Activated CD8-positive, alpha-beta memory T cell treated with anti-CD3 and anti-CD28 coated beads, Interleukin-2, amount 50 U/mL, for 24 hours (primary cell): ENCODE measurements at regions not wholly inside any gene's neighbourhood (a gene's known extent, or its start where the extent isn't known, plus 50 kb on each side); places are given as distances from the start of the nearest gene placed in this dataset.

ENCODE experiments used
- DNase-seq: peaks from one replicate; pipeline ENCODE4 v3.0.0-alpha.2; 2020; ENCODE audit errors: extremely low read depth

DNA sequence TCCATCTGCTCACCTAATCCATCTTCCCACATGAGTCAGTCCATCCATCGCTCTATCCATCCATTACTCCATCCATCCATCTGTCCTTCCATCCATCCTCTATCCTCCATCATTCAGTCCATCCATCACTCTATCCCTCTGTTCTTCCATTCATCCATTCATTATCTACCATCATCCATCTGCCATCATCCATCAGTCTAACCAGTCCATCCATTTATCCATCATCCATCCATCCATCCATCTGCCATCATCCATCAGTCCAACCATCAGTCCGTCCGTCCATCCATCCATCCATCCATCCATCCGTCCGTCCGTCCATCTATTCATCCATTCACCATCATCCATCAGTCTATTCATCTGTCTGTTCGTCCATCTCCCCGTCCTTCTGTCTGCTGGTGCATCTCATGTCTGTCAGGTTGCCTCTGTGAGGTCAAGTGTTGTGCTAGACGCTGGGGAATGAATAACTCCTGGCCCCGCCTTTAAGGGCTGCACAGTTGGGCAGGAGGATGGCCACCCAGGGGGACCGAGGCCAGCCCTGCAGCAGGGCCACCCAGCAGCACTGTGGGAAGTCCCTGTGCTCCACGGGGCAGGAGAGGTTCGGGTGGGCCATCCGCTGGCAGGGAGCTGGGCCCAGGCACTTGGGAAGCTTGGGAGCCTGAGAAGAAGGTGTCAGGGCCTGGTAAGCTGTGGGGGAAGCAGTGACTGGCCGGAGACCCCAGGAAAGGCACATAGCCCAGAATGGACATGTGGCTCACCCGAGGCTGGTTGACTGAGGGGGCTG is 137.1 kb downstream of the CTTN start:
- DNase-seq, result no peak

DNA sequence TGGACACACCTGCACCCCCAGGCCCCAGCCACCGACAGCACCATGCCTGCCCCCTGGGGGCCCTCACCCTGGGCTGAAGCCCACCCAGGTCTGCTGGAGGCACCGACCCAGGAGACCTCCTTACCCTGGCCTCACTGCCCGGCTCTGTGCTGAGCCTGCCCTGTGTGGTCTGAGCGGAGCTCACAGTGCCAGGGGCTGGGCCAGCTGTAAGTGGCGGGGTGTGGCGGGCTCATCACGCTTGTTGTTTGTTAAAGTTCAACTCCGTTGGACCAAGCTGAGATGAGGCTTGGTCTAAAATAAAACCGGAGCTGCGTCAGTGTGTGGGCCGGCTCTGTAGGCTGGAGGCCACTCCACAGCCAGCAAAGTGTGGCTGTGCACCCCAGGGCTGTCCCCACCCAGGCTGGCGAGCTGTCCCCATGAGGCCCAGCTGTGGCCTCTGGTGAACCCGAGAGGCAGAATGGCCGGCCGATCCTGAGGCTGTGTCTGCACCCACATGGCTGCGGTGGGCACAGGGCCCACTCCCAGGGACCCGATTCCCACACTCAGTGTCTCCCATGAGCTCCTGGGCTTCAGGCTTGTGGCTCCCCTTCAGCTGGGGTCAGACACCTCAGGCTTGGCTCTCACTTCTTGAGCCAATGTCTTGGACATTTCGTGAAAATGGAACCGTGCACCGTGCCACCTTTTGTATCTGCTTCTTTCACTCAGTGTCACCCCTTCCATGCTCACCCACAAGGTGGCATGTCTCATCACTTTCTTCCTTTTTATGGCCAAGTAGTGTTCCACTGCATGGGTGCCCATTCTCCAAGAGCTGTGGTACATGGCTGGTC is 137.9 kb downstream of the CTTN start:
- DNase-seq, result no peak

DNA sequence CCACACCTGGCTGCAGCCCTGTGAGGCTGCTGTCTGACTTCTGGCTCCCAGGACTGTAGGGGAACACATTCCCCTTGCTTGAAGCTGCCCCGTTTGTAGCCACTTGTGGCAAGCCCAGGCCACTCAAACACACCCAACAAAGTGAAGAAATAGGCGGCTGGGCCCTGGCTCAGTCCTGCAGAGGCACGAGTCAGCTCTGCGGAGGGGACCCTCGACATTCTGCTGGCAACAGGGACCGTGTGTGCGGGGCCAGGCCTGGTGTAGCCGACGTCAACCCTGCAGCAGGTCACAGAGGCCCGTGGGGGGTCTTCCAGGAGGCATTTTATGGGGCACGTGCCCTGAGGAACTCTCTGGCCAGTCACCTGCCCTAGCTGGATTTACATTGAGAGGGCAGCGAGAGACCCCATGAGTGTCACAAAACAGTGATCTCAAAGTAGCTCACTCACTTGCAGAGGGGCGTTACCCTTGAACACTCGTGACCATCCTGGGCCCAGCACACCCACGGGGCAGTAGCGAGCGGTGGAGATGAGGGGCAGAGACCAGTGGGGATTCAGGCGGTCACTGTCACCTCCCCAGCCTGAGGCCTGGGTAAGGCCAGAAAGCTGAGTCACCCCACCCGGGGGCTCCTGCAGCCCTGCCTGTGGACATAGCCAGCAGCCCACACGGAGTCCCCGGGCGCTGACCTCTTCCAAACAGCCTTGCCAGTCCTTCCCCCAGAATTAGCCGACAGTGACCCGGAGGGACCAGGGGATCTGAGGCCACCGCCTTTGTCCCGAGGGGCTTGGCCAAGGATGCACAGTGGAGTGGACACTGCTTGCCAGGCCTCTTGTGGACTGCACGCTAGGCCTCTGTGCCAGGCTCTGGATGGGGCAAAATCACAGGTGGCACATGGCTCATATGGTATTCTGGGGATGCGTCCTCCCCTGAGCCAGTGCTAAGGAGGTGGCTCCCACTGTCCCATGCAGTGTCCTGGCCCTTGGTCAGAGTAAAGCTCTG is 139.5 kb downstream of the CTTN start:
- no peak for DNase-seq

DNA sequence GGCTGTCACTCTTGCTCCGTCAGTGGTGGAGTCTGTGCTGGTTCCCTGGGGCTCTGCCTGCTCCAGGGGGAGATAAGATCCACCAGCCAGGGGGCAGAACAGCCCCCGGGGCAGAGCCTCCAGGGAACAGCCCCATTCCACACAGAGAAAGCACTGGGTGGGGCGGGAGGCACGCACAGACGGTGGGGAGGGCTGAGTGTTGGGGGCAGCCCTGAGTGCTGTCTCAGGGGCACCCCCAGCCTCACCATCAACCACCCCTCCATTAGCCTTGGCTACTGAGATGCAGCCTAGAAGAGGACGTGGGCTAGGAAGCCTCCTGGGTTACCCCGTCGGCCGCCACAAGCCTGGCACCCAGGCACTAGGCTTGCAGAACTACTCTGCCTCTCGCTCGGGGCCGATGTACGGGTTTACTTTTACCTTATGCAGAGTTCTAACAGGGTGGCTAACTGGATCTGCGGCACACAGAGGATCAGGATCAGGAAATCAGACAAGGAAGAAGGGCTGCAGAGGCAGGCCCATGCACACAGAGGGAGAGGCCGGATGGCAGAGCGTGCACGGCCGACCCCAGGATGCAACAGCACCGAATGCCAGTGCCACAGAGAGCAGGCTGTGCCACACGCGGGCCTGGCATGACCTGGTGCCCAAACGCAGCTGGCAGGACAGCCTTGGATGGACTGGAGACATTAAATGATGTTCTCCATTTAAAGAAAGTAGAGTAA is 140.5 kb downstream of the CTTN start:
- no peak for DNase-seq

DNA sequence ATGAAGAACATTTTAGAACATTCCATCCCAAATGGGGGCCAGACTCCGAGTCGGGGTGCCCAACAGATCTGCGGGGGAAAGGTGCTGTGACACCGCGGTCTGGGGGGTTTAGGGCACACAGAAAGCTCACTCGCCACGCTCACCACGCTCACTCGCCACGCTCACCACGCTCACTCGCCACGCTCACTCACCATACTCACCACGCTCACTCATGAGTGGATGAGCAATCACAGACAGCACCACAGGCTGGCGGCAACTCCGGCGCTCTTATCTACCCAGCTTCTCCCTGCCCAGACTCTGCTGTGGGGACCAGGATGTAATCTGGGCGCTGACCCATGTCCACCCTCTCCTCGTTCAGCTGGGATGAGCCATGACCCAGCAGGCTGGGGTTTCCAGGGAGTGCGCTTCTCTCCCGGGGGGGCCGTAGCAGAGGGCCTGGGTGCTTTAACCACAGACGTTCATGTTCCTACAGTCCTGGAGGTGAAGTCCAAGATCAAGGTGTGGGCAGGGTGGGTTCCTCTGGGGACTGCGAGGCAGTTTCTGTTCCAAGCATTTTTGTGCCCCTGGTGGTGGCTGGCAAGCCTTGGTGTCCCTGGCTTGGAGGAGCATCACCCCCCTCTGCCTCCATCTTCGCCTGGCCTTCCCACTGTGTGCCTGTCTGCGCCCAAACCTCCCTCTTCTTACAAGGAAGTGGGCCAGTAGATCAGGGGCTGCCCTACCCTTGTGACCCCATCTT is 141.2 kb downstream of the CTTN start:
- DNase-seq, result no peak

DNA sequence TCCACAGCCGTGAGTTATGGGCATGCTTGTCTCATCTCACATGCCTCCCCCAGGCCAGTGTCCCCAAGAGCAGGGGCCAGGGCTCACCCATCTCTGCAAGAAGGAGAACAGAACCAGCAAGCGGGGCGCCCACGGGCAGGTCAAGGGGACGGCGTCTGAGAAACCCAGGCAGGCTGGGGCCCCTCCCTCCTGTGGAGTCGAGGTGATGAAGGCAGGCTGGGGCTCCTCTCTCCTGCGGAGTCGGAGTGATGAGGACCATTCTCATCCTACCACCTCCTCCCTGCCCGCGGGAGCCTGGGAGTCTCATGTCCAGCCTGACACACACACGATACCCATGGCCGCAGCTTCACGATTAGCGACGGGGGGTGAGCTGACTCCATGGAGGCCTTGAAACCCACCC is 141.9 kb downstream of the CTTN start:
- no peak for DNase-seq

DNA sequence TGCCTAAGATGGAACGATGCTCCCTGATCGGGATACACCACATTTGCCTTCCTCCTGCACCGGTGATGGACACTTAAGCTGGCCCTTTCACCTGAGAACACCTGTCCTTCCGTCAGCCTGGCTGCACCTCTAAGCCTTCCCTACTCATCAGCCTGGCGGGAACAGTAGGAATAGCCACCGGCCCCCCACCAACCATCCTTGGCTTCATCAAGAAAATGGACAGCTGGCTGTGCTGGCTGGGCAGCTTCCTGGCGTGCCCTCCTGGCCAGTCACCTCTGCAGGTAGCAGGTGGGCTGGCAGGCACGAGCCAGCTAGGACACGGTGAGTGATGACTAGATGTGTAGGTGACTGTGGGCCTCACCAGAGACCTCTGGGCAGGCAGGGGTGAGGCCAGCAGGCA is 142.8 kb downstream of the CTTN start:
- no peak for DNase-seq

DNA sequence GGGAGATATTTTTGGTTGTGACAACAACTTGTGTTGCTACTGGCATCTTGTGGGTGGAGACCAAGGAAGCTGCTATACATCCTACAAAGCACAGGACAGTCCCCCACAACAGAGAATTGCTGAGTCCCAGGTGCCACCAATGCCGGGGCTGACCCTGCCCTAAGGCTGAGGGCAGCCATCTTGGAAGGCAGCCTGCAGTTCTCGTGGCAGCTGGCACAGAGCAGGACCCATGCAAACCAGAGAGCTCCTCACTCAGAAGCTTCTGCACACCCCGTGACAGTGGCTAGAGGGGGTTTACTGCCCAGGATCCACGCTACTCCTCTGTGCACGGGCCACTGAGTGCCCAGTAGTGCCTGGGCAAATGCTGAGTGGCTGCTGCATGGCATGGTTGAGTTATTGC is 143.4 kb downstream of the CTTN start:
- DNase-seq, result no peak

DNA sequence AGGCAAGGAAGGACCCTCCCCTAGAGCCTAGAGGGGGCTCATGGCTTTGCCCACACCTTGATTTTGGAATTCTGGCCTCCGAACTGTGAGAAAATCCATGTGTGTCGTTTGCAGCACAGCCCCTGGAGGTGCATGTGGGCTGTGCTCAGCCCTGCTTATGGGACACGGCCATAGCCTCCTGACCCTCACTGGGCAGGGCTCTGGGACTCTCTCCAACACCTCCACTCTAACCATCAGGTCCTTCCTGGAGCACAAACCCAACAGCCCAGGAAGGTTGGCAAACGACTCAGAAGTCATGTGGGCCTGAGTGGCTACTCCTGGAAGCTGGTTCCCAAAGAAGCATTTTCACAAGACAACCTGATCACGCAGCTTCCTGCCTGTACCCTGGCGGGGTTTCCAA is 144.1 kb downstream of the CTTN start:
- no peak for DNase-seq

DNA sequence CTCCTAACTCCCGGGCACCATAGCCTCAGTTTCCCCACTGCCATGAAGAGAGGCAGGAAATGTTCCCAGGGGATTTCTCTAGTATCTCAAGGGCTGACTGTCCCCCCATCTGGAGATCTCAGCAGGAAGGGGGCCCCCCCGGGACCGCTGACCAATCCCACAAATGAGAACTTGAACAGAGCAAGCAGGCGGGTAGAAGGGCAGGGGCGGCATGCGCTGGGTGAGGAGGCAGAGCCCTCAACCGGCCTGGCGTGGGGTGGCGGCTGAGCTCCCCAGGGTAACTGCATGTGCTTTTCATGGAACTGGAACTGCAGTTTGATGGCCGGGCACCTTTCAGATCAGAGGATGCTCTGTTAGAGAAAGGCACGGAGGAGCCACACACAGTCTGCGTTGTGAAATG is 144.5 kb downstream of the CTTN start:
- no peak for DNase-seq

DNA sequence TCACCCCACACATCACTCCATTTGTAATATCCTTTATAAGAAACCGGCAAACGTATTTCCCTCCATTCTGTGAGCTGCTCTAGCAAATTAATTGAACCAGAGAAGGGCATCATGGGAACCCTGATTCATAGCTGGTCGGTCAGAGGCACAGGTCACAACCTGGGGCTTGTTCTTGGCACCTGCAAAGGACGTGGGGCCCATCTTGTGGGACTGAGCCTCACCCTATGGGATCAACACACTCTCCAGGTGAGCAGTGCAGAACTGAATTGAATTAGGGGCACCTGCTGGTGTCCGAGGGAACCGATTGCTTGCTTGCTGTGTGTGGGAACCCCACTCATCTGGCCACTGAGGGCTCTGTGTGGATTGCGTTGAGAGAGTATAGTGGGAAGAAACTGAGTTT is 145.3 kb downstream of the CTTN start:
- no peak for DNase-seq

DNA sequence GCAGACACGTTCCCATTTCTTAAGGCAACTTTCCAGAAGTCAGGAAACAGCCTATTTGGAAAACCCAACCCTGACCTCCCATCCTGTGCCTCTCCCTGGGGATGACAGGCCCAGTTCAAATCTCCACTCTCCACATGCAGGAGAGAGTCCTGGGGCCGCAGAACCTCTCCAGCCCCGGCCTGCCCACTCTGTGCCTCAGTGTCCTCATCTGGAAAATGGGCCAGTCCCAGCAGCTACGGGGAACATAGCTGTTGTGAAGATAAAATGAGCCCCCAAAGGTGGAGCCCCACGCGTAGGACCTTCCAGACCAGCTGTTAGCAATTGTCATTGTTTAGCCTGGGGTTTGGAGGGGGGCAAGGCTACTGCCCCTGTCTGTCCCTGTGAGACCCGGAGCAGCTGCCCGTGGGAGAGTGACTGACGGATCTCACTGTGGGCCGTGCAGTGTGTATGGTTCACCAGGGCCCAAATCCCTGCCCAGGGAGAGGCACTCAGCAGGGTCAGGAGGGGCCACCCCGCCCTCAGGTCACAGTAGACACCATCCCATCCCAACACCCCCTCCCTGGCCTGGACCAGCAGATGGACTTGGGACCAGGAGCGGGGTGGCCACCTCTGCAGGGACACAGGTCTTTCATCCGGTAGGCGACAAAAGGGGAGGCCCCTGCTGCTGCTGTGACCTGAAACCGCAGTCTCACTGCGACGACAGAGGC is 145.9 kb downstream of the CTTN start:
- DNase-seq, result no peak

DNA sequence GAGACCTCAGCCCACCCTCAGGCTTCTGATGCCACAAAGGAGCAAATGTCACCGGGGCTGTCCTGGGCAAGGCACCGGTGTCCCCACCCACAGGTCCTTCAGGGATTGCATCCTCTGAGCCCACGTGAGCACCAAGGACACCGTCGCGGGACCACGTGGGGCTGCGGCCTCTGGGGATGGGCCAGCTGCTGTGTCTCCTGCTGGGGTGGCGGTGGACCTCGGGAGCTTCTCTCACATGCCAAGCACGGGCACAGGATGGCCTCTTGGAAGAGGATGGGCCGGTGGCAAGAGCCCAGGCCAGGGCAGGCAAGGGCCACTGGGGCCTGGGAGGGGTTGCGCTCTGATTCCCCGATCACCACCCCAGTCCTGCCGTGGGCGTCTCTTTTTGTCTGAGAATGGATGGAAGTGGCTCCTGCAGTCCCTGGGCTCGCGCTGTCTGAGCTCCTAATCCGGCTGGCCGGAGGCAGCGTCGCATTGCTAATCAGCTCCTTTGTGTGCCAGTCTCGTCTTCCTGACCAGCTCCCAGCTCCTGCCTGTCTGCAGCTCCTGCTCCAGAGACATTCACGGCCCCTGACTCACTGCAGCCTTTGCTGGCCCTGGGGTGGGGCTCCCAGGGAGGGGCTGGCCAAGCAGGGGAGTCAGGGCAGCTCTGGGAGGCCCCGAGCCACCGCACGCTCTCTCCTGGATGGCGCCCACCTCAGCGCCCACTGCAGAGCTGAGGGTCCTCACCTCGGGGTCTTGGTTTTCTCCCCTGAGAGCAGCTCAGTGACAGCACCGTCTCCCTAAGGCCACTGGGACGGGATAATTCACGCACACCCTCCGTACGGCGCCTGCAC is 146.7 kb downstream of the CTTN start:
- DNase-seq, result no peak

DNA sequence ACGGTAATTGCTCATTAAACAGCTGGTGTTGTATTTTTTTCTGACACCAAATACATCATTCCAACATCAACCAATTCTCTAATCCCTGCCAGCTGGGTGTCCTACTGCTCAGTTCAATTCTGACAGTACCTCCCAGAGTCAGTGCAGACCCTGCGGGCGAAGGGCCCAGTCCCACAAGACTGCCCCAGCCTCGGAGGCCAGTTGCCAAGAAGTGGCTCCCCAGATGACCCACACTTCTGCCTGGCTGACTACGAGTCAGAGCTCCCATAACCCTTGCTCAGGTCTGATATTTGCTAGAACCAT is 147.2 kb downstream of the CTTN start:
- DNase-seq, result no peak

DNA sequence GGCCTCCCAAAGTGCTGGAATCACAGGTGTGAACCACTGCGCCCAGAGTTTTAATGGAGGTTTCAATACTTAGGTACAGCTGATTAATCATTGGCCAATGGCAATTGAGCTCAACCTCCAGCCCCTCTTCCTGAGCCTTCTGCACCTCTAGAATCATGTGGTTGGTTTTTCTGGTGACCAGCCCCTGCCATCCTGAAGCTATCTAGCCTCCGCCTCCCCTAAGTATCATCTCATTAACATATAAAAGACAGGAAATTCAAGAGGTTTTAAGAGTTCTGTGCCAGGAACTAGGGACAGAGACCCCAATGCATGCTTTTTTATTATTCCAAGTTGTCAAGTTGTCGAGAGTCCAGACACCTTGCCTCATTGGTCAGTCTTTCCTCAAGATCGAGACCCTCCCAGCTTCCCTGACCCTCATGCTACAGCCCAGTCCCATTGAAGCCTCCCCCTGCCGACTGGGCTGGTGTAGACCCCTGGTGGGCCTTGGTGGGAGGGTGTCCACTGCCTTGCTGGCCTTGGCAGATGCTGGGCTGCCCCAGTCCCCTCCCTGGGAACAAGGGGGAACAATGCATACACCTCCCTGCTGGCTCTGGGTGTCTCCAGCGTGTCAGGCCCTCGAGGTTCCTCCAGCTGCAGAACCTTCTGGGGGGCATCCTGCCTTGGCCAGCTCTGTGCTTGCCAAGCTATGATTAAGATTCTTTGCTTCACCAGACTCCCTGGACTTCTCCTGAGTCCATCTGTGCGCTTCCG is 148.0 kb downstream of the CTTN start:
- DNase-seq, result no peak

DNA sequence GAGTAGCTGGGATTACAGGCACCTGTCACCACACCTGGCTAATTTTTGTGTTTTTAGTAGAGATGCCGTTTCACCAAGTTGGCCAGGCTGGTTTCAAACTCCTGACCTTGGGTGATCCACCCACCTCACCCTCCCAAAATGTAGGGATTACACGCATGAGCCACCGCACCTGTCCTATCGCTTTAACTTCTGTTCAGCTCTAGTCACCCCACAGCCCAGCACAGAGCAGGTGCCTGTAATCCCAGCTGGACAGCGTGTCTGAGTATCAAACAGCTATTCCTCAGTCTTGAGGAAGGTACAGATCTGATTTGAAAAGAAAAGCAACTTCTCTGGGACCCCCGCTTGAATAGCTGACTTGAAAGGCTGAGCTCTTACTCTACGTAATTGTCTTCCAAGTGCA is 149.1 kb downstream of the CTTN start:
- DNase-seq, result no peak

DNA sequence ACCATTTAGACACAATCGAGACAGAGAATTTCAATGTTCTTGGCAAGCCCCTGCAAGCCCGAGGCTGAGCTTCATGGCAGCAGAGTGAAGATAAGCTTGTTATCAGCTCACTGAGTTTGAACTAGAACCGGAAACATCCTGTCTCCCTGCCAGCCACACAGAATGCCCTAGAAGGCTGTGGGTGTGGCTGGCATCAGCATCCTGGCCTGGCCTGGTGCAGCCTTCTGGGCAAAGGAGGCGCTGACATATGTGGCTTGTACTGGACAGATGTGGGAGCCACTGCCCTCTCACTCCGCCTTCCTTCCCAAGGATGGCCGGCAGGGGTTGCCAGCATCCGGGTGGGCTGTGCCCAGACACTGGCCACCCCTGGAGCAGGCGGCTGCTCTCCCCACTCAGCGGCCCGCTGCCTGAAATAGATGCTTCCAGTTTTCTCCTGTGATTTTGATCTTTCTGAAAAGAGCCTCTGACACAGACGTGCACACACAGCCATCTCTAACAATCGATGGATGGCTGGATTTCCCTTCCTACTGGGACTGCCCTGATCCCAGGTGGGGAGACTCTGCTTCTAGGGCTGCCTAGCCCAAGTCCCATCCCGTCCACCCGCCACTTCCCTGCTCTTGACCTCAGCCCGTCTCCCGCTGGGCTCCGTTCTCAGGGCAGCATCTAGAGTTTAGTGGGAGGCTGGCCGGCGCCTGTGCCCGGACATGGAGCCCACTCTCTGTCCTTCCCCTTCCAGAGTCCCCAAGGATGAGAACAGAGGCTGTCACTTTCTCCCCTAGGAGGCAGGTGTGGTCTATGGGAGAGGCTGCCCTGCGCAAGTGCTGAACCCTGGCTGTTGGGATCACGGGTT is 149.7 kb downstream of the CTTN start:
- DNase-seq, result no peak

DNA sequence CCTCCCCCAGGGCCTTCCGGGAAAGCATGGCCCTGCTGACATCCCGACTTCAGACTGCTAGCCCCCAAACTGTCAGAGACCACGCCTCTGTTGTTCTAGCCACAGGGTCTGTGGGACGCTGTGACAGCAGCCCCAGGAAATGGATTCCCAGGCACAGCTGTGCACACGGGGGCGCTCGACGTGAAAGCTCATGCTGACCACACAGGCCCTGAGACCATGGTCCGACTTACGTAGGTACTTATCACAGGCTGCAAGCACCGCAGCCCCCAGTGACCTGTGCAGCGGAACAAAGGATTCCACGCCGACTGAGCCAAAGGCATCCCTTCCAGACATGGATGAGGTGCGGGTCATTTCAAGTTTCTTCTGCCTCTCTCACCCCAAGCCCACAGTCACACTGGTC is 150.6 kb downstream of the CTTN start:
- DNase-seq, result no peak
